ENCODE measurements at regions not wholly inside any gene's neighbourhood (a gene's known extent, or its start where the extent isn't known, plus 50 kb on each side); places are given as distances from the start of the nearest gene placed in this dataset.

DNA sequence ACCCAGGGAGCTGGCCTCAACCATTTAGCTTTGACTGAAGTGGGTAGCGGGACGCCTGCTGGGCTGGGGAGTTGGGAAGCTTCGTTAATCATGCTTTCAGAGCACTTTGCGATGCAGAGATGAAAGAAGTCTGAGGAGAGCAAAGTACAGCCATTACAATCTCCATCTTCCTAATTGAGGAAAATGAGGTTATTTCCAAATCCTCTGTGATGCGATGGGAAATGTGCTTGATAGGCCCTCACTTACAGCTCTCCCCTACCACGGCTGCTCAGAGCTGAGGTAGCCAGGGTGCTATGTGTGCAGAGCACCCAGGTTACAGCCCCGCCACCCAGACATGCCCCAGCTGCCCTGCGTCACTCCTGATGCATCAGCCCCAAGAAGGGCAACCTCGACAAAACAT lies 326.5 kb upstream of the KLHL29 start:
- Mint-ChIP-seq H3K27ac (no peak overlapping the region), H3K9me3 (ENCODE audit: low read depth) (no peaks in the 10 kb centered on the region), H3K4me3 (no peak overlapping the region), H3K27me3 (peaks cover 1% of the 10 kb centered on the region), H3K36me3 (ENCODE audit: low read depth) (no peaks in the 10 kb centered on the region), H3K4me1 (no peaks in the 10 kb centered on the region)
- ChIA-PET POLR2A (no interaction called here), CTCF (no interaction called here)
- DNase-seq (no peak), ATAC-seq (no peak)
- intact Hi-C loops (cut with DNase I, micrococcal nuclease) = no loop called here

DNA sequence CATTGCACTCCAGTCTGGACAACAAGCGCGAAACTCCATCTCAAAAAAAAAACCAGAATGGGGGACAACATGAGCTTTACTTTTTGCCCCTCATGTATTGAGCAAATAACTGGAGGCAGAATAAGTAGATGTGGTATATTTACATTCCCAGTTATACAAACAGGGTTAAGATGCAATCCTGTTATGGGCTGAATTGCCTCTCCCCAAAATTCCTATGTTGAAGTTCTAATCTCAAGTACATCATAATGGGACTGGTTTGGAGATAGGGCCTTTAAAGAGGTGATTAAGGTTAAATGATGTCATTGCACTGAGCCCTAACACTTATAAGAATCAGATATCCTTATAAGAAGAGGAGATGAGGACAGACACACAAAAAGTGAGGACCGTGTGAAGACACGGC lies 319.8 kb upstream of the KLHL29 start:
- H3K27ac Mint-ChIP-seq = no peak overlapping the region
- H3K9me3 Mint-ChIP-seq (ENCODE audit: low read depth) = no peaks in the 10 kb centered on the region
- POLR2A ChIA-PET = no interaction called here
- no peaks in the 10 kb centered on the region for H3K36me3 Mint-ChIP-seq (ENCODE audit: low read depth)
- no peak overlapping the region for H3K4me3 Mint-ChIP-seq
- intact Hi-C loops (cut with DNase I, micrococcal nuclease) = no loop called here
- CTCF ChIA-PET = no interaction called here
- no peak for DNase-seq
- no peak for ATAC-seq
- H3K27me3 Mint-ChIP-seq = no peaks in the 10 kb centered on the region
- no peaks in the 10 kb centered on the region for H3K4me1 Mint-ChIP-seq

- Mint-ChIP-seq H3K36me3 (ENCODE audit: low read depth) (no peaks in the 10 kb centered on the region), H3K4me1 (no peaks in the 10 kb centered on the region), H3K9me3 (ENCODE audit: low read depth) (no peaks in the 10 kb centered on the region), H3K27me3 (no peaks in the 10 kb centered on the region), H3K27ac (no peak overlapping the region), H3K4me3 (no peak overlapping the region)
- intact Hi-C loops (cut with DNase I, micrococcal nuclease) = no loop called here
- ChIA-PET CTCF (interaction anchor here (0.6 to 0.8 kb wide), 3 partner anchors 11 to 286 kb away, joined by 3 to 4 read pairs (median 3); no protein-coding TSS in a partner anchor), POLR2A (no interaction called here)
- ATAC-seq (no peak), DNase-seq (no peak)
Observed at GRCh38 chr2:23065936-23066335, 319.0 kb upstream of the KLHL29 start.

DNA sequence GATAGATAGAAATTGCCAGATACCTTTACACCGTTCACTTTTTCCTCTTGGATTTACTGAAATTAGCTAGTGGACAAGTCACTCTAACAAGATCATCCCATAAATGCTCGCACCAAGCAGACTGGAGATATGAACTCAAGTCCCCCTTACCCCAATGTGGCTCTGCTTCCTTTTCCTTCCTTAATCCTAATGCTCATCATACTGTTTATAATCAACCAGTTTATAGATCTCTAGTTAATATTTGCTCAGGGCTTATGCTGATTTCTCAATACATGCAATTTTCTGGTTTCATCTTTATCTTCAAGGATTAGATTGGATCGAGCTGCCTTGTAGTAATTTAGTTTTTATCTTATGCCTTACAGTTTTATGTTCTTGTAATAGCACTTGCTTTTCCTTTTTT lies 318.3 kb upstream of the KLHL29 start:
- ChIA-PET POLR2A (no interaction called here), CTCF (interaction anchor here (0.8 kb wide), 1 partner anchor 10 kb away, joined by 3 read pairs; no protein-coding TSS in a partner anchor)
- DNase-seq = no peak
- no peak for ATAC-seq
- Mint-ChIP-seq H3K9me3 (ENCODE audit: low read depth) (no peaks in the 10 kb centered on the region), H3K4me1 (no peaks in the 10 kb centered on the region), H3K4me3 (no peak overlapping the region), H3K27me3 (no peaks in the 10 kb centered on the region), H3K27ac (no peak overlapping the region), H3K36me3 (ENCODE audit: low read depth) (no peaks in the 10 kb centered on the region)
- intact Hi-C loops (cut with DNase I, micrococcal nuclease) = no loop called here

DNA sequence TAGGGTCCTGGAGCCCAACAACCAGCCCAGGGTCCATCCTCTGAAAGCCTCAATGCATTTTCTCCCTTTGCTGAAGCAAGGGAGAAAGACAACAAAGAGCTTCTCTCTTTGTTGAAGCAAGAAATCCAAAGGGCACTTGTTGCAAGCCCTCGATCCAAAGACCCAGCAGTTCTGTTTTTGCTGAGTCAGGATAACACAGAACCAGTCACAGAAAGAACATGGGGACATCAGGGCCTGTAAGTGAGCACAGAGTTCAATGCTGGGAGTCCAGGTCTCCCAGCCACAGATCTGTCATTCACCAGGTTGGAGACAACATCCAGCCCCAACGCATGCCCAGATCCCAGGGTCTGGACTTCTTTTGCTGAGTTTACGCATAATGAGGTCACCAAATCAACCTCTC lies 315.8 kb upstream of the KLHL29 start:
- no peaks in the 10 kb centered on the region for H3K9me3 Mint-ChIP-seq (ENCODE audit: low read depth)
- CTCF ChIA-PET = interaction anchor here (0.6 kb wide), 1 partner anchor 226 kb away, joined by 3 read pairs; no protein-coding TSS in a partner anchor
- H3K27ac Mint-ChIP-seq = no peak overlapping the region
- H3K4me3 Mint-ChIP-seq = no peak overlapping the region
- no peaks in the 10 kb centered on the region for H3K36me3 Mint-ChIP-seq (ENCODE audit: low read depth)
- POLR2A ChIA-PET = no interaction called here
- DNase-seq = no peak
- intact Hi-C loops (cut with DNase I, micrococcal nuclease) = no loop called here
- no peak for ATAC-seq
- peaks cover 2% of the 10 kb centered on the region for H3K27me3 Mint-ChIP-seq
- H3K4me1 Mint-ChIP-seq = no peaks in the 10 kb centered on the region

- intact Hi-C loops (cut with DNase I, micrococcal nuclease) = no loop called here
- DNase-seq (no peak), ATAC-seq (no peak)
- ChIA-PET POLR2A (no interaction called here), CTCF (no interaction called here)
- Mint-ChIP-seq H3K4me3 (no peak overlapping the region), H3K36me3 (ENCODE audit: low read depth) (no peaks in the 10 kb centered on the region), H3K4me1 (no peaks in the 10 kb centered on the region), H3K27me3 (peaks cover 3% of the 10 kb centered on the region), H3K9me3 (ENCODE audit: low read depth) (no peaks in the 10 kb centered on the region), H3K27ac (no peak overlapping the region)
Observed at GRCh38 chr2:23069923-23070322, 315.1 kb upstream of the KLHL29 start.

DNA sequence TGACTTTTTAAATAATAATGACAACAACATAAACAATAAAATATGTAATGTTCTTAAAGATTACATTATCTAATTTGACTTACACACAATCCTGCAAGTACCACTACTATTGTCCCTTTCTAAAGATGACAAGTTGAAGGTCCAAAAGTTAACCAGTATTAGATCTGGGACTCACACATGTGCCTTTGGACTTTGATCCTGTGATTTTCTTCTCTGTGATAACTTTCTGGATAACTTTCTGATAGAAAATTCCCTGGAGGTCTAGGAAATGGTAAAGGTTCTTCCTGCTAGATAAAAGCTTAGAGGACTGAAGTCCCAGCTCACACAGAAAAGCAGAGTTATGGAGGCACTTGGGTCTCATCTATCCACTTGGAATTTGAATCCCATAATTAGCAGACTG lies 311.9 kb upstream of the KLHL29 start:
- H3K4me1 Mint-ChIP-seq = no peaks in the 10 kb centered on the region
- ChIA-PET CTCF (interaction anchor here (0.7 kb wide), 1 partner anchor 41 kb away, joined by 3 read pairs; no protein-coding TSS in a partner anchor), POLR2A (no interaction called here)
- peaks cover 5% of the 10 kb centered on the region for H3K27me3 Mint-ChIP-seq
- H3K36me3 Mint-ChIP-seq (ENCODE audit: low read depth) = no peaks in the 10 kb centered on the region
- no peak for DNase-seq
- no peaks in the 10 kb centered on the region for H3K9me3 Mint-ChIP-seq (ENCODE audit: low read depth)
- ATAC-seq = no peak
- intact Hi-C loops (cut with DNase I, micrococcal nuclease) = no loop called here
- H3K4me3 Mint-ChIP-seq = no peak overlapping the region
- no peak overlapping the region for H3K27ac Mint-ChIP-seq

DNA sequence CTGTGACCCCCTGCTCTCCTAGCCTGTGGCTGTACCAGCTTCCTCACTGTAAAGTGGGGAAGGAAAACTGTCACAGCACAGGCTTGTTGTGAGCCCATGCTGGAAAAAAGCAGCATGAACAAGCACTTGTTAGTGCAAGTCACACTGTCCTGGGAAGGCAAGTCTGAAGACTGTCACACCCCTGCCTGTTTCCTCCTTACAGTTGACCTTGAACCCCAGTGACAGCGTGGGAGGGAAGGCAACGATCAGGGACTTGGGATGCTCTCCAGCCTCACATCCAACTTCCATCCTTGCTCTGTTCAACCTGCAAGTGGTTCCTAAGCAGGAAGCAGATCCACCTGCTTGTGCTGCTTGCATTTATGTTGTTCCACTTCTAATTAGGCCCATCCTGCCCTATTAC lies 311.3 kb upstream of the KLHL29 start:
- no peak for ATAC-seq
- H3K27ac Mint-ChIP-seq = no peak overlapping the region
- no peaks in the 10 kb centered on the region for H3K36me3 Mint-ChIP-seq (ENCODE audit: low read depth)
- no peaks in the 10 kb centered on the region for H3K4me1 Mint-ChIP-seq
- no peak for DNase-seq
- H3K9me3 Mint-ChIP-seq (ENCODE audit: low read depth) = no peaks in the 10 kb centered on the region
- CTCF ChIA-PET = interaction anchor here (0.7 kb wide), 1 partner anchor 42 kb away, joined by 3 read pairs; no protein-coding TSS in a partner anchor
- intact Hi-C loops (cut with DNase I, micrococcal nuclease) = no loop called here
- no peak overlapping the region for H3K4me3 Mint-ChIP-seq
- peaks cover 5% of the 10 kb centered on the region for H3K27me3 Mint-ChIP-seq
- POLR2A ChIA-PET = no interaction called here

DNA sequence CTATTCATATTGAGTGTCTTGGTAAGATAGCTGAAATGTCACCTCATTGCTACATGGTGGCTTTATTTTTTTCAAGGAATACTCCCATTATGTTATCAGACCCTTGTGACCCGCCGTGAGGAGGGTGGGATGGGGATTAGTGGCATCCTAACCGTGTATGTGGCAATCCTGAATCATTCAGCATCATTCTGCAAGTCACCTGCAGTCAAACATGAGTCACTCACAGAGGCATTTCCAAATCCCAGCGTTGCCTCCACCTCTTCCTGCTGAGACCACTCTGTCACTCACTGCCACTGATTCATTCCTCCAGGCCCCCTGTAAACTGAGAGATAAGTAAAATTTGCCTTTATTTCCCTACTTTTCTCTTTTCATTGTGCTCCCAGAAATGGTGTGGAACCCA lies 307.4 kb upstream of the KLHL29 start:
- POLR2A ChIA-PET = no interaction called here
- ATAC-seq (no peak), DNase-seq (no peak)
- CTCF ChIA-PET = interaction anchor here (1.1 kb wide), 1 partner anchor 11 kb away, joined by 3 read pairs; no protein-coding TSS in a partner anchor
- Mint-ChIP-seq H3K36me3 (ENCODE audit: low read depth) (no peaks in the 10 kb centered on the region), H3K27me3 (peaks cover 5% of the 10 kb centered on the region), H3K9me3 (ENCODE audit: low read depth) (peaks cover 5% of the 10 kb centered on the region), H3K4me3 (no peak overlapping the region), H3K4me1 (no peaks in the 10 kb centered on the region), H3K27ac (no peak overlapping the region)
- intact Hi-C loops (cut with DNase I, micrococcal nuclease) = no loop called here

DNA sequence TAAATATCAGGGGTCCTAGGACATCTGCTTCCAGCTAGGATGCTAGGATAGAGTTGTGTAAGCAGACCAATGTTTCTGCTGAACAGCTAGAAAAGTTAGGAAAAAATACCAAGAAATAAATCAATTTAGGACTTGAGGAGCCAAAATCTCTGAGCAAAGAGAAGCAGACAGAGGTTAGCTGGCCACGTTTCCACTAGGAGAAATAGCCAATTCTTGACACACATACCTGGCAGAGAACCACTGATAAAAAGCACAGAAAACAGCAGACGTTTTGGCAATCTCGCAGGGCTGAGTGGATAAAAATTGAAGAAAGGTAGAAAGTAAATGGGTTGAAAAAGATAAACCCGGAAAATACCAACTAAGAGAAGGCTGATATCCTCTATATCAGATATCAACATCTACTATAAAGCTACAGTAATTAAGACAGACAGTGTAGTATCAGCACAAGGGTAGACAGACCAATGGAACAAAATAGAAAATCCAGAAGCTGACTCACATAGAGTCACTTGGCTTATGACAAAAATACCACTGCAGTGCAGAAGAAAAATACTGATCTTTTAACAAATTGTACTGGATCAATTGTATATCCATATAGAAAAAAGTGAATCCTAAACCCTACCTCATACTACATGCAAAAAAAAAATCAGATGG lies 306.1 kb upstream of the KLHL29 start:
- intact Hi-C loops (cut with DNase I, micrococcal nuclease) = no loop called here

DNA sequence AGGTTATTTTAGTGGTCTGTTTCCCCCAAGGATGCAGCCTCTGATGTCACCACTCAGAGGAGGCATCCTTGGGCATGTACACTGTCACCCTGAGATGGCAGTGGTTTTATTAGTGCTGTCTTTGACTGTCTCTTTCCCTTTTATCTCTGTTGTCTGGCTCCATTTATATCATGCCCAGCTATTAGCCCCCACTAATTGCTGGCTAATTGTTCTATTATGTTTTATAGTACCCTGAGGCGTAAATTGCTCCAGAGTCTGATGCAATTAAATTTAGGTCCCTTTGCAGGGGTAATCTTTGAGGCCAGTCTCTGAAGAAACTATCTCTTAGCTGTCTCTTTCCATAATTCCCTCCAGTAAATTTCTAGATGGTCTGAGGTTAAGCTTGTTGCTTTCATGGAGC lies 301.0 kb upstream of the KLHL29 start:
- H3K4me3 Mint-ChIP-seq = no peak overlapping the region
- peaks cover 3% of the 10 kb centered on the region for H3K27me3 Mint-ChIP-seq
- no peak overlapping the region for H3K27ac Mint-ChIP-seq
- intact Hi-C loops (cut with DNase I, micrococcal nuclease) = no loop called here
- no peaks in the 10 kb centered on the region for H3K36me3 Mint-ChIP-seq (ENCODE audit: low read depth)
- ChIA-PET CTCF (no interaction called here), POLR2A (no interaction called here)
- no peaks in the 10 kb centered on the region for H3K4me1 Mint-ChIP-seq
- H3K9me3 Mint-ChIP-seq (ENCODE audit: low read depth) = peaks cover 10% of the 10 kb centered on the region
- ATAC-seq = no peak
- DNase-seq = no peak

More for the DNA sequence above, 306.1 kb upstream of the KLHL29 start:
- Mint-ChIP-seq H3K27me3 (peaks cover 5% of the 10 kb centered on the region), H3K9me3 (ENCODE audit: low read depth) (peaks cover 7% of the 10 kb centered on the region), H3K4me3 (no peak overlapping the region), H3K36me3 (ENCODE audit: low read depth) (no peaks in the 10 kb centered on the region), H3K4me1 (no peaks in the 10 kb centered on the region), H3K27ac (no peak overlapping the region)
- no peak for DNase-seq
- POLR2A ChIA-PET = interaction anchor here (0.6 kb wide), 1 partner anchor 289 kb away, joined by 3 read pairs; no protein-coding TSS in a partner anchor
- ATAC-seq = no peak
- CTCF ChIA-PET = no interaction called here

- peaks cover 7% of the 10 kb centered on the region for H3K9me3 Mint-ChIP-seq (ENCODE audit: low read depth)
- no peaks in the 10 kb centered on the region for H3K36me3 Mint-ChIP-seq (ENCODE audit: low read depth)
- CTCF ChIA-PET = no interaction called here
Observed at GRCh38 chr2:23091019-23091418, 294.0 kb upstream of the KLHL29 start.

More at GRCh38 chr2:23091019-23091418, 294.0 kb upstream of the KLHL29 start:
- POLR2A ChIA-PET = no interaction called here
- intact Hi-C loops (cut with DNase I, micrococcal nuclease) = no loop called here
- H3K27ac Mint-ChIP-seq = no peak overlapping the region
- H3K27me3 Mint-ChIP-seq = peaks cover 2% of the 10 kb centered on the region
- ATAC-seq (no peak), DNase-seq (no peak)
- H3K4me3 Mint-ChIP-seq = no peak overlapping the region
- H3K4me1 Mint-ChIP-seq = no peaks in the 10 kb centered on the region

Measured in activated CD4-positive, alpha-beta T cell treated with anti-CD3 and anti-CD28 coated beads for 36 hours (primary cell).